ENCODE measurements at regions not wholly inside any gene's neighbourhood (a gene's known extent, or its start where the extent isn't known, plus 50 kb on each side); places are given as distances from the start of the nearest gene placed in this dataset.

GRCh38 chr11:133699071-133699470, 146.2 kb downstream of the SPATA19 start:
- TF ChIP-seq POLR2AphosphoS5 (IDR thresholded peaks at IDR 0.05) = no peak
- TF ChIP-seq CTCF (IDR thresholded peaks at IDR 0.05) = no peak
- no peak for TF ChIP-seq POLR2A (IDR thresholded peaks at IDR 0.05; ENCODE audit: low read depth)
- TF ChIP-seq EP300 (IDR thresholded peaks at IDR 0.05) = no peak

All from esophagus muscularis mucosa (tissue), 4 donors.